NCI-H524 treated with DMSO at 0.1 percent for 48 hours (cell line): ENCODE measurements at regions not wholly inside any gene's neighbourhood (a gene's known extent, or its start where the extent isn't known, plus 50 kb on each side); places are given as distances from the start of the nearest gene placed in this dataset.

Experiments used
- DNase-seq: peaks from one replicate; lab custom pipeline; 2025; lab: John Stamatoyannopoulos, UW

- DNase-seq: no peak
These were observed 52.9 kb upstream of the DEFB112 start for GRCh38 chr6:50102676-50103075.

- DNase-seq: no peak
These were observed 60.9 kb upstream of the DEFB112 start for GRCh38 chr6:50110587-50110986.

GRCh38 chr6:50112981-50113857, 63.5 kb upstream of the DEFB112 start:
- no peak for DNase-seq

GRCh38 chr6:50116390-50116789, 66.7 kb upstream of the DEFB112 start:
- DNase-seq: no peak

GRCh38 chr6:50116797-50117542, 67.2 kb upstream of the DEFB112 start:
- DNase-seq: no peak

GRCh38 chr6:50120300-50120699, 70.6 kb upstream of the DEFB112 start:
- no peak for DNase-seq

GRCh38 chr6:50123688-50124087, 74.0 kb upstream of the DEFB112 start:
- DNase-seq: no peak

GRCh38 chr6:50124572-50124971, 74.8 kb upstream of the DEFB112 start:
- DNase-seq: no peak

GRCh38 chr6:50128420-50129005, 78.8 kb upstream of the DEFB112 start:
- DNase-seq: no peak

GRCh38 chr6:50135968-50136367, 86.2 kb upstream of the DEFB112 start:
- no peak for DNase-seq

- DNase-seq: no peak
These were observed 91.4 kb upstream of the DEFB112 start for GRCh38 chr6:50141100-50141499.

GRCh38 chr6:50143011-50143719, 93.4 kb upstream of the DEFB112 start:
- no peak for DNase-seq

GRCh38 chr6:50145125-50145524, 95.4 kb upstream of the DEFB112 start:
- DNase-seq: no peak

- DNase-seq: no peak
These were observed 97.6 kb upstream of the DEFB112 start for GRCh38 chr6:50147371-50147770.

GRCh38 chr6:50180646-50181045, 130.9 kb upstream of the DEFB112 start:
- DNase-seq: no peak

- no peak for DNase-seq
These were observed 135.3 kb upstream of the DEFB112 start for GRCh38 chr6:50185006-50185405.

- no peak for DNase-seq
These were observed 137.7 kb upstream of the DEFB112 start for GRCh38 chr6:50187351-50187921.

GRCh38 chr6:50198245-50198644, 148.5 kb upstream of the DEFB112 start:
- no peak for DNase-seq

GRCh38 chr6:50202766-50203165, 153.0 kb upstream of the DEFB112 start:
- no peak for DNase-seq

GRCh38 chr6:50211582-50211981, 161.9 kb upstream of the DEFB112 start:
- no peak for DNase-seq

GRCh38 chr6:50213146-50213545, 163.4 kb upstream of the DEFB112 start:
- DNase-seq: no peak

- DNase-seq: no peak
These were observed 165.2 kb upstream of the DEFB112 start for GRCh38 chr6:50214937-50215336.
